HG03469 (cell line): ENCODE measurements at regions not wholly inside any gene's neighbourhood (a gene's known extent, or its start where the extent isn't known, plus 50 kb on each side); places are given as distances from the start of the nearest gene placed in this dataset.
"Not testable (repeated sequence)": the region's sequence is repeated elsewhere in the genome, so short reads cannot be mapped to it uniquely, and the experiment has no call there.

Experiments used
- ATAC-seq: cut with Tn5 transposase; IDR thresholded peaks from one replicate; pipeline ENCODE4 v1.9.1; 2021; ENCODE audit warnings: mild to moderate bottlenecking, moderate library complexity, moderate number of reproducible peaks; ENCODE audit not compliant: unreplicated experiment

DNA sequence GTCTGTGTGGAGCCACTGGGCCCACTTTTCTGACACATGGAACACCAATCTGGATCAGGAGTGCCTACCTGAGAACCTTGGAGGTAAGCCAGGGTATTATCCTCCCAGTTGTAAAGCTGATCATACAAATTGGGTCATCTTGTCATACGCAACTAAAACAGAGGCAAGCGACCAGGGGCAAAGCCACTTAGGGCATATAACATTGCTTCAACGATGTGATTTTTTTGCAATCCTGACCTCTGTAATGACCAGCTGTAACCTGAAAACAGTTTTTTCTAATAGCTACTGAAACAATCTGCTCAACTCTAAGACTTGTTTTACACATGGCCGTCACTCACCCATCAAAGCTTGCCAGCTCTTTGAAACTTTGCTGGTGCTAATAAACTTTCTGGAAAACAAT lies 261.5 kb upstream of the AGTR2 start:
- no peak for ATAC-seq

DNA sequence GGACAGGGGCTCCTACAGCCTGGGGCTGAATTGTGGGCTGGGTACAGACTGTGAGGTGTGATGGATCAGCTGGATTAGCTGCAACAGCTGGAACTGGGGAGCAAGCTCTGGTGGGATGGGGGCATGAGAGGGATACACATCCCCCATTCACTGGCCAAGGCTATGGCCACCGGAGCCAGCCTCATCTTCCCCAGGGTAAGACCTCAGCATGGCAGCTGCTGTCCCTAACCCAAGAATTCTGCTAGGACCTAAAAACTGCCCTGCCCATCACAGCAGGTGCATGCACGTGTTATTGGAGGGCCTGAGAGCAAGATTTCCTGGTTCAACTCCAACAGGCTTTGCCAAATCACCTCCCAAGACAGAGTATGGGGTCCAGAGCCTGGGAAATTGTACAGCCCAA lies 258.6 kb upstream of the AGTR2 start:
- no peak for ATAC-seq

DNA sequence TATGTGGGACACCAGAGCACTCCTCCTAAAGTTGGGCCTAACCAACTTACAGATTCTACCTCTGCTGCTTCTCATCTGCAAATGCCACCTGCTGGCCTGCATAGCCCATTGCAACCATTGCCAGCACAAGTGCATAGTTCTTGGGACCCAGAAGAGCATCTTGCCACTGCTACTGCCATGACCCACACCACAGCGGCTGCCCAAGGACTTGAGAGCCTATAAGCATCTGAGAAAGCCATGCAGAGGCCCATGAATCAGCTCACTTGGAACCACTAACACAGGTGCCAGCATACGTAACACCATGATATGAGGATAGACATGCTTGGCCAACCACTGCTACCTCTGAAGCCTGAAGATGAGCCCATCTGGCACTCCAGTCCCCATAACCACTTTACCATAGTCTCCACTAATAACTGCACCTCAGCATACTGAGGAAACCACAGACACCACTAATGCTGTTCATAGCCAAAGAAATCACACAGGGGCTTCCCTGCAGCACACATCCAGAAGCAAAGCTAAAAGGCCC lies 258.1 kb upstream of the AGTR2 start:
- ATAC-seq = peak; percentile 92

DNA sequence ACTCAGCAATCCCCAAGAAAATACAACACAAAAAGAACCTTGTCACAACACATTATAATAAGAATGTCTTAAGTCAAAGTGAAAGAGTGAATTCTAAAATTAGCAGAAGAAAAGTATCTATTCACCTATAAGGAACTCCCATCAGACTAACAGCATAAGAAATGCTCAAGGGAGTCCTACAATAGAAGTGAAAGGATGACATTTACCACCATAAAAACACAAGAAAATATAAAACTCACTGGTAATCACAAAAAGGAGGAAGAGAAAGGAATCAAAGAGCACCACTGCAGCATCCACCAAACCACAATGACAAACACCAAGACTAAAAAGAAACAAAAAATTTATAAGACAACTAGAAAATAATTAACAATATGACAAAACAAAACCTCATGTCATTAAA lies 257.0 kb upstream of the AGTR2 start:
- peak; percentile 50 for ATAC-seq

DNA sequence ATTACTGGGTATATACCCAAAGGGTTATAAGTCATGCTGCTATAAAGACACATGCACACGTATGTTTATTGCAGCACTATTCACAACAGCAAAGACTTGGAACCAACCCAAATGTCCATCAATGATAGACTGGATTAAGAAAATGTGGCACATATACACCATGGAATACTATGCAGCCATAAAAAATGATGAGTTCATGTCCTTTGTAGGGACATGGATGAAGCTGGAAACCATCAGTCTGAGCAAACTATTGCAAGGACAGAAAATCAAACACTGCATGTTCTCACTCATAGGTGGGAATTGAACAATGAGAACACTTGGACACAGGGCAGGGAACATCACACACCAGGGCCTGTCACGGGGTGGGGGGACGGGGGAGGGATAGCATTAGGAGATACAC lies 254.9 kb upstream of the AGTR2 start:
- not testable (repeated sequence) for ATAC-seq

DNA sequence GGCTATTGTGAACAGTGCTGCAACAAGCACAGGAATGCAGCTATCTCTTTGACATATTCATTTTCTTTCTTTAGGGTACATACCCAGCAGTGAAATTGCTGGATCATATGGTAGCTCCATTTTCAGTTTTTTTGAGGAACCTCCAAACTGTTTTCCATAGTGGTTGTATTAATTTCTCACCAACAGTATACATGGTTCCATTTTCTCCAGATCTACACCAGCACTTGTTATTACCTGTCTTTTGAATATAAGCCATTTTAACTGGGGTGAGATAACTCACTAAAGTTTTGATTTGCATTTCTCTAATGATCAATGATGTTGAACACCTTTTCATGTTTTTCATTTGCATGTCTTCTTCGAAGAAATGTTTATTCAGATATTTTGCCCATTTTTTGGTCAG lies 241.1 kb upstream of the AGTR2 start:
- no peak for ATAC-seq

DNA sequence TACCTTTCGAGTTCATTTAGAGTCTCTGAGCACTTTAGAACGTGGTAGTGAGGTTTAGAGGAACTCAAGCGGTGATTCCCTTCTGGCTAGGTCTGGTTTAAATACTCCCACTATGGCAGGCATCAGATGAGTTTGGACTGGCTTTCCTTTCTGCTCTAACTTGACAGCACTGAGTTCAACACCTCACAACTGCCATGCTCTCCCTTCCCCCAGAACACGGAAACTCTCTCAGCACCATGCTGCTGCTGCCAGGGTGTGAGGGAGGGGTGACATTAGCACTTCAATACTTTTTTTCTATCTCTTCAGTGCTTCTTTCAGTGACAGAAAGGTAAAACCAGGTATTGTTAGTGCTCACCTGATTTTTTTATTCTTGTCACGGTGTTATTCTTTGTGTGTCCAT lies 234.5 kb upstream of the AGTR2 start:
- ATAC-seq = no peak

DNA sequence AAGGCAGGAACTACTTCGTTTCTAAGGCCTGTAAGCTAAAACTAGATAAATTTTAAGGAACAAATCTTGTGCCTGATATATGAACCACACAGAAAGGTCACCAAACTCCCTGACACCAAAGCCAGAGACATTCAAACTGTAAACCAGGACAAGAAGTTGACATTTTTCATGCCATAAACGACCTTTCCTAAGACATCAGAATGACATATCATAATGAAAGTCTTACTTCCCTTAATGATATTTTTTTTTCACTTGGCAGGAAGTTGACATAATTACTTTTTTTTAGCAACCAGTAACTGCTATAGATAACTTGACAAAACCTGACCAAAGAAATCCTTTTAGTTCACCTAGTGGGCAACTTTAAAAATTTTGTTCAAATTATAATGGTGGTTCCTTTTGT lies 231.5 kb upstream of the AGTR2 start:
- ATAC-seq = peak; percentile 73

DNA sequence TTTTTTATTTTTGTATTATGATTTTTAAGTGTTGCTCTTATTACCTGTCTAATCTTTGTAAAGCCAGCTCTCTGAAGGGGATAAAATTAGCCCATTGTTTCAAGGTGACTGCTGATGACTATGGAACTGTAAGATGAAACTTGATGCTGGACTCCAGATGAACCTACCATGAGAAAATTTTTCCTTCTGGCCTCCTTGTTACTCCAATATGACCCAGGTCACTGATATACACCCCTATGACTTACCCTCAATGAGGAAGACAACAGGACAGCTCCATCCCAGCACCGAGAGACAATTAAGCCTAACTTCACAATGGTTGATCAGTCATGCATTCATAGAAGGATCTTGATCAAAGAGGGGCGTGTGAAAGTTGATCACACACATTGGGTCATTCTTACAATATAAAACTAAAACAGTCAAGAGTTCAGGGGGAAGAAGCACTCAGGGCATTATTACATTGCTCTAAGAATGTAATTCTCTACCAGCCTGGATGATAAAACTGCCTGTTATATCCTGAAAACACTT lies 230.8 kb upstream of the AGTR2 start:
- peak; percentile 21 for ATAC-seq

DNA sequence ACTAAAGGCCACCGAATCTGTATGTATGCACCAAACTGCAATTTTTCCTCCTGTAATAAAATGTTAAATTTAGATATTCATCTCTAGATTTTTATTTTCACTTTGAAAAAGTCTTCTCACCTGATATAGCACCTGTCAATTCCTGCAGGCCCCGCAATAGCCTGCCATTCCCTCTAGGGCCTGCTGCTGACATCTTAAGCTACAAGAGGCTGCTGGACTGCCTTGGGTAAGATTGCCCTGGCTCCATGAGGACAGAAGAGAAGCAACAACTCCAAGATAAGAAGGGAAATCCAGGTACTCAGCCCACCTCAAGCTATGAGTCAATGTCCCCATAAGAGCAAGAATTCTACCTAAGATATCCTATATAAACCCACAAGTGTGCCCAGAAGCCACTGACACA lies 230.2 kb upstream of the AGTR2 start:
- ATAC-seq = no peak

DNA sequence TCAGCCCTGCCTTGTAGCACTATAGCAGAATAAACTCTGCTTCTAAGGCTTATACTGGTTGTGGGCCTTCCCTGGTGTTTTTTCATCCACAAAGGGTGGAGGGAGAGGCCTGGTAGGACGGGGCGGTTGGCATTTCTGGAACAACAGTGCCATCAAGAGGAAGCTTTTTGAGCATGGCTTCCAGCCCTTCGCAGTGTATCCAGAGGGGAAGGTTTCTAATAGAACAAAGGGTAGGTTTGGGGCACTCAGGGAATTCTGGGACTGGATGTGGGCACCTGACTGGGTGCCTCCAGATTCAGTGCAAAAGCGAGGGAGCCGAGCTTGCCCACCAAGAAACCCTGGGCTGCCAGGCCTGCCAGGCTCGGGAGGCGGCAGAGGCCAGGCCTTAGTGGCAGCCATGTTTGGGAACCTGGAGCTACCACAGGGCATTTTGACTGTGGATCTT lies 229.6 kb upstream of the AGTR2 start:
- ATAC-seq = peak; percentile 35

DNA sequence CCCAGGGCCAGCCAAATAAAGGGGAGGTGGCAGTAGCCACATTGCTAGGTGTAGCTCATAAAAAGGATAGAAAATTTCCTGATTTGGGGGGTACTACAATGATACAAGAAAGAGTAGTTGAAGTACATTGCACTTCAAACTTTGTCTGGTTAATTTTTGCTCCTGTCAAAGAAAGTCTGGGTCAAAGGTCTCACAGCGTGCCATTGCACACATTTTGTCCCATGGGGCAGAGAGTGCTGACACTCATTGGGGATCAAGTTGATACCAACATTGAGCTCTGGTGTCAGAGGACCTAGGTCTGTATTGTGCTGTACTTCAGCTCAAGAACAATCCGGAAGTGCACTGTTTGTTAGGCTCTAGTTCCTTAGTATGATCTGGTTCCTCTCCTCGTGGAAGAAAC lies 229.2 kb upstream of the AGTR2 start:
- ATAC-seq = no peak

DNA sequence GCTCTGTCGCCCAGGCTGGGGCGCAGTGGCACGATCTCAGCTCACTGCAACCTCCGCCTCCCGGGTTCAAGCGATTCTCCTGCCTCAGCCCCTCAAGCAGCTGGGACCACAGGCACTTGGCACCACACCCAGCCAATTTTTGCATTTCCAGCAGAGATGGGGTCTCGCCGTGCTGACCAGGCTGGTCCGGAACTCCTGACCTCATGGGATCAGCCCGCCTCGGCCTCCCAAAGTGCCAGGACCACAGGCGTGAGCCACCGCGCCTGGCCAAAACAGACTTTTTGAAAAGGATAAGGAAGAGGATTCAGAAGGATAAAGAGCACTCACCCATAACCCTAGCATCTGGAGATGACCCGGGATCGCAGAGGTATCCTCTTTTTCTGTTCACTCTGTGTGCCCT lies 224.5 kb upstream of the AGTR2 start:
- no peak for ATAC-seq

DNA sequence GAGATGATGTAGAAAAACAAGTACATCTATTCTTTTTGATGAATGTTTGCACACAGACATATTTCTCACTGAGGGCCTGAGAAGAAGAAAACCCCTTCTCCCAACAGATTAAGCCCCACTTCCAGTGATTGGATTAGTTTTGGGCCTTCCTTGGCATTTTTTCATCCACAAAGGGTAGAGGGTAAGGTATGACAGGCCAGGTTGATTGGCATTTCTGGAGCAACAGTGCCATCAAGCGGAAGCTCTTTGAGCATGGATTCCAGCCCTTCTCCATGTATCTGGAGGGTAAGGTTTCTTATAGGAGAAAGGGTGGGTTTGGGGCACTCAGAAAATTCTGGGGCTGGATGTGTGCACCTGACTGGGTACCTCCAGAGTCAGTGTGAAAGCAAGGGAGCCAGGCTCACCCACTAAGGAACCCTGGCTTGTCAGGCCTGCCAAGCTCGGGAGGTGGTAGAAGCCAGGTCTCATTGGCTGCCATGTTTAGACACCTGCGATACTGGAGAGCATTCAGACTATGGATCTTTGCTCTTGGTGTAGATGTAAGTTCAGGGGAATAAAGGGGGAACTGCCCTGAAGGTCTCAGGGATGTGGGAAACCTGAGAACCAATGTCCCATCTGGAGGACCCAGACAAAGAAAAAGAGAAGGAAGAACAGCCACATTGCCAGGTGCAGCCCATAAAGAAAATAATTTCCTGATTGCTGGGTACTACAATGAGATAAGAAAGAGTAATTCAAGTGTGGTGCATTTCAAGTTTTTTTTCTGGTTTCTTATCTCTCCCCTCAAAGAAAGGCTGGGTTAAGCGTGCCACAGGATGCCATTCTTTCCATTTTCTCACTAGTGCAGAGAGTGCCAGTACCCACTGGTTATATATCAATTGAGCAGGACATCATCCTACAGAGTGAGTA lies 222.3 kb upstream of the AGTR2 start:
- ATAC-seq = no peak

DNA sequence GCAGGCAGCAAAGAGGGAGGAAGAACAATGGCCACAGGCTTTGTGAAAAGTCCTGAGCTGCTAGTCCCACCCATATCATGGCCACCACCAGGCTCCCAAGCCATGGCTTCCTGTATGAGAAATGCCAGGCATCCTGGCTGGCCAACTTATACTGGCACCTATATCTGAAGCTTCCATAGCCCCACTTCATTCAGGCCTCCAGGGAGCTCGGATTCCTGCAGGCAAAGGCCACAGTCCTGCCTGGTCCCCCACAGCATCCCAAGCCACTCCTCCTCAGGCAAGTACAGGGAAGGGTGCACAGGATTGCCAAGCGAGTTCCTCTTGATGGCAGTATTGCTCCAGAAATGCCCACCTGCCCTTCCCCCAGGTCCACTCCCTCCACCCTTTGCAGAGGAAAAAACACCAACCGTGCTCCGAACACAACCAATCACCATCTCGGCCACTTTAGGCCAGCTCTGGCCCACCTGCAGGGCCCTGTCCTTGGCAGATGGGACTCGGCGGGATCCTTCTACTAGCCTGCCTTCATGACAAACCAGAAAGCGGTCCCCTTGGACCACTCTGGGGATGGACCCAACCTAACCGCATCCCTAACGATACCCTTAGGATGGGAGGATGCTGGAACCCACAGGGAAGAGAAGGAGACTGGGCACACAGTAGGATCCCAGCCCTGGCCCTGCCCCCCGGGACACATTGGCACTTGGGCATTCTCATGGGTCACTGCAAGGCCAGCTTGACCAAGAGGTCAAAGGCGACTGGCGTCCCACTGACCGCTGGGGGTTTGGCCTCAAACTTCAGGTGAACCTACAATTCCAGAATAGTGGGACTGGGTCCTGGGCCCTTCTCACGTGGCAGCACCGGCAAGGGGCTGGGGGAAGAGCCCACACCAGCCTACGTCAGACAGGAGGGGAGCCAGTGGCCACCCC lies 220.4 kb upstream of the AGTR2 start:
- no peak for ATAC-seq

DNA sequence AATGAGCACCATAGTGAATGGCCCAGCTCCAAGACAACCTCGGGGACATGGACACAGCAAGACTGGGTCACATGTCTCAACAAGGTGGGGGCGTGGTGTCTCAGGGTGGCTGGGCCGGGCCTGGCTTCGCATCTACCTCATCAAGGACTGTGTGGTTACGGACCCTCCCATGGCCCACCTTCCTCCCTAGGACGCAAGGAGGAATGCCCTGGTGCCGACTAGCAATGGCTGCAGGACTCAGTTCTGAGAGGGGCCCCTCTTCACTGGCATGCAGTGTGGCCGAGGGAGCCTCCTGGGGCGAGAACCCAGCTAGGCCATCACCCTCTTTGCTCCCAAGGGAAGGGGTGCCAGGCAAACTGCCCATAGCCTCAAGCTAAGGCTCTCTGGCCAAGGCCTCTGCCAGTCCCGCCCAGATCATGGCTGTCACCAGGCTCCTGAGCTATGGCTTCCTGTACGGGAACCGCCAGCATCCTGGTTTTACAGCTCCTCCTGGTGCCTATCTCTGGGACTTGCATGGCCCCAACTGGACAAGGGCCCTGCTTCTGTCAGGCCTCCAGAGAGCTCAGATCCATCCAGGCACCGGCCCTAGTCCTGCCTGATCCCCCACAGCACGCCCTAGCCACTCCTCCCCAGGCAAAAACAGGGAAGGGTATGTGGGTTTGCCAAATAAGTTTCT lies 218.0 kb upstream of the AGTR2 start:
- ATAC-seq = no peak

DNA sequence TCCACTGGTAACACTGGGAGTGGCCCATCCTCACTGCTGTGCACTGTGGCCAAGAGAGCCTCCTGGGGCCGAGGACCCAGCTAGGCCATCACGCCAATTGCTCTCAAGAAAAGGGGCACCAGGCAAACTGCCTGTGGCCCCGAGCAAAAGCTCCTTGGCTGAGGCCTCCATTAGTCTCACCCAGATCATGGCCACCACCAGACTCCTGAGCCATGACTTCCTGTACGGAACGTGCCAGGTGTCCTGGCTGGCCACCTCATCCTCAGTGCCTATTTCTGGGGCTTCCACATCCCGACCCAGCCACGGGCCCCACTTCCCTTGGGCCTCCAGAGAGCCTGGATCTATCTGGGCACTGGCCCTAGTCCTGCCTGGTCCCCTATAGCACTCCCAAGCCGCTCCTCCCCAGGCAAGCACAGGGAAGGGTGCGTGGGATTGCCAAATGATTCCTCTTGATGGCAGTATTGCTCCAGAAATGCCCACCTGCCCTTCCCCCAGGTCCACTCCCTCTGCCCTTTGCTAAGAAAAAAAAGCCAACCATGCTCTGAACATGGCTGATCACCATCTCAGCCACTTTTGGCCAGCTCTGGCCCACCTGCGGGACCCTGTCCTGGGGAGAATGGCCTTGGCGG lies 212.6 kb upstream of the AGTR2 start:
- no peak for ATAC-seq

DNA sequence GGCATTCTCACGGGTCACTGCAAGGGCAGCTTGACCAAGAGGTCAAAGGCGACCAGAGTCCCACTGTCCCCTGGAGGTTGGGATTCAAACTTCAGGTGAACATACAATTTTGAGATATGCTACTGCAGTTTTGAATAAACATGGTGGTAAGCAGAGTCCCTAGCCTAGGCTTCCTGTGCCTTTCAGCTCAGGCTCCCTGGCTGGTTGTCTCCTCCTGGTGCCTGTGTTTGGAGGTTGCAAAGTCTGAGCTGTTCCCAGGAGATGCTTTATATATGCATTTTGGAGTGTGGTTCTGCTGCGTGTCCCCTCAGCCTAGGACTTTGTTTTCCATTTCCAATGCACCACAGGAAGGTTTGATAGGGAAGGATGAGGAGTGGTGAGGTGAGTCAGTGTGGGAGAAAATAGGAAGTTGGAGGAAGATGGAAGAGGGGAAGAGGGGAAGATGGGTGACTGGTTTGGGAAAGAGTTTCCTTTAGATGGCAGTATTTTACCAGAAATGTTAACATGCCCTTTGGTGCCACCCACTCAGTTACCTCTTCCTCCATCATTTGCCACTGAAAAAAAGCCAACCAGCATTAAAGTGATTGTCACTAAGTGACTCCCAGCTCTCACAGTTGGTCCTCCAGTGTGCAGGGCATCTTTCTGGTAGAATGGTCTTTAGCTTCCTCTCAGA lies 211.7 kb upstream of the AGTR2 start:
- ATAC-seq = no peak

DNA sequence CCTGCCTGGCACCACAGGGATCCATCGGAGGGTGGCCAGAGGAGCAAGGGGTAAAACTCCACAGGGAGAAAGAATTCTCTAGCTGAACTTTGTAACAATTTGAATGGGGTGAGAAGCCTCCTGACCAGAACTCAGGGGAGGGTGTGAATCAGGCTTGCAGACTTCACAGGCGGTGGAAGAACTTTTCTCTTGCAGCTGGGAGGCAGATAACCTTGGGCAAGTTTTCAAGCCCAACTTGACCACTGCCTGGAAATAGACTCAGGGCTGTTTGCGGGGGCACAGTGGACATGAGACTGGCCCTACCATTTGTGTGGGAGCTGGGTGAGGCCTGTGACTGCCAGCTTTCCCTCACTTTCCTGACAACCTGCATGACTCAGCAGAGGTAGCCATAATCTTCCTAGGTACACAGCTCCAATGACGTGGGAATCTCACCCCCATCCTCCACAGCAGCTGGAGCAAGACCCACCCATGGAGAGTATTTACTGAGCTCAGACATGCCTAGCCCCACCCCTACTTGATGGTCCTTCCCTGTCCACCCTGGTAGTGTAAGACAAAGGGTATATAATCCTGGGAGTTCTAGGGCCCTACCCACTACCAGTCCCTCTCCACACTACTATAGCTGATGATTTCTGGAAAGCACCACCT lies 210.0 kb upstream of the AGTR2 start:
- no peak for ATAC-seq
